GM08714 (cell line): ENCODE measurements at regions not wholly inside any gene's neighbourhood (a gene's known extent, or its start where the extent isn't known, plus 50 kb on each side); places are given as distances from the start of the nearest gene placed in this dataset.

ENCODE experiments used
- H3K4me3 ChIP-seq: fragments of 200-500 bp; sonication (Bioruptor generic); 2 replicates; pipeline ENCODE4 v1.5.1; 2014; ENCODE audit warnings: mild to moderate bottlenecking, low read length, inconsistent platforms
- ZNF274 ChIP-seq: IDR thresholded peaks from 2 replicates; pipeline ENCODE4 v1.6.1; 2012; ENCODE audit warnings: mild to moderate bottlenecking, low read depth, low read length

DNA sequence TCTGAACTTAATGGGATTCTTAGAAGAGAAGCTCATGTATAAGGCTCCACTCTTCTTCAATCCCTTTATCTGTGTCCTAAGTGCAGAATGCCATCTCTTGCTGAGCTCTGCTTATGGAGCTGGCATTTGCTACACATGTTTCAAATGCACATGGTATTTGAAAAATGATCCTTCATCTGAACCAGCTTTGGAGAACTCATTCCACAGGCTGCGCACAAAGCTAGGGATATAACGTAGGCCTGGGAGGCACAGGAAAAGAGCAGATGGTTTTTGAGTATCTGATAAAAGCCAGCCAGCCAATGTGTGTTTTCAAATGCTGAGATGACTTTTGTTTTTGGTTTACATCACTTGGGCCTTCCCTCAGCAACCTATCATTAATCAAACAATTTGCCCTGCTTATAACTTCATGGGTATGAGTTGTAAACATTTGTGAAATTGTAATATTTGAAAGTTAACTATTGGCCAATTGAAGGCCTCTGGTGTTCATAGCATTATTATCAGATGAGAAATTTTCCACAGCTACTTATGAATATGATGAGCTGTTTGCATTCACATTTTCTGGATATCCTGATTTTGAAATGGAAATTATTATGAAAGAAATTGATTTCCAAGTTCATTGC is 729.0 kb downstream of the FGF9 start:
- TF ChIP-seq ZNF274 = no peak
- no peak overlapping the region for H3K4me3 ChIP-seq

DNA sequence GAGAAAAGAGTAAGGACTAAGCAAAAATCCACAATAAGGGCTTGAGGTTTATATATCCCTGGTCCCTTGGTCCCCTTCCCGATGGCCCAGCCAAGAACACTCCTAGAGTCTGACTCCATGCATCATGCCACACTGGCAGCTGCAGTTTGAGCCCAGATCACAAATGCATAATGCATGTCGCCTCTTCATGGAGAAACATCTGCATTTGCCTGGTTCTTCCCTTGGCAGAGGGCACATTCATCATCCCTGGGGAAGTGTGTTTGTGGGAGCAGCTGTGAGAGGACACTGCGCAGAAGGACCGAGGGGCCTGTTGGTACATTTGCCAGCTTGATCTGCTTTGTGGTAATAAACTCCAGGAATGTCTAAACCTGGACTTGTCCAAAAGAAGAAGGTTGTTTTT is 731.8 kb downstream of the FGF9 start:
- no peak for TF ChIP-seq ZNF274
- H3K4me3 ChIP-seq = no peak overlapping the region

DNA sequence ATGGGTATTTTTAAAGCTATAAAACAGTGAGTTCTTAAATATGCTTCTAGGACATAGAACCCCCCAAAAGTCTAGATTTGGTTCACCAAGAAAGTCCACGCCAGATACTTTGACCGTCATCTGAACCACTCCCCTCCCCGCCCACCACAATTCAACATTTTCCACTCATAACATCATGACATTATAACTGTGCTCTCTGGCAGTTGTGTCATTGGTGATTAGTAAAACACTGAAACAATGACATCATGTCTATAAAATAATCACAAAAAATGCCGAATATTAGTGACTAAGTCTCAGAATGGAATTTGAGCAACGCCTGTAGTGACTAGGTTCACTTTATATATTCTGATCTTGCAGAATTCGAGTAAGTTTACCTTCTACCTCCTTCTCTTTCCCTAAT is 732.3 kb downstream of the FGF9 start:
- H3K4me3 ChIP-seq = no peak overlapping the region
- no peak for TF ChIP-seq ZNF274

DNA sequence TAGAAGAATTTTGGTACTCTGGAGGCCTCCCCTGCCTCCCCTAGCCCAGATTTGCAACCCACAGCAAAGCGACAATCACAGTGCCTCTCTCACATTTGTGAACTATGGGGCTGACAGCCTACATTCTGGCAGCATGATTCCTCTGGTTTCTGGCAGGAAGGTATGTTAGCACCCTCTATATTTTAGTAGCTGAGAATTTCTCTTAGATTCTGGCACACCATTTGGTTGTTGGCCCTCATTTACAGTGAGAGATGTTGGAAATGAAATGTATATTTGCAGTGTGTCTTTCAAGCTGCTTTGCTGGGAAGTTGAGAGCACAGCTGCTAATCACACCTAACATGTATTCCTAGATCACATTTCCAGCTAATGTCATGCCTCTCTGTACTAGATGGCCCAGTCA is 735.0 kb downstream of the FGF9 start:
- H3K4me3 ChIP-seq = no peak overlapping the region
- TF ChIP-seq ZNF274 = no peak

DNA sequence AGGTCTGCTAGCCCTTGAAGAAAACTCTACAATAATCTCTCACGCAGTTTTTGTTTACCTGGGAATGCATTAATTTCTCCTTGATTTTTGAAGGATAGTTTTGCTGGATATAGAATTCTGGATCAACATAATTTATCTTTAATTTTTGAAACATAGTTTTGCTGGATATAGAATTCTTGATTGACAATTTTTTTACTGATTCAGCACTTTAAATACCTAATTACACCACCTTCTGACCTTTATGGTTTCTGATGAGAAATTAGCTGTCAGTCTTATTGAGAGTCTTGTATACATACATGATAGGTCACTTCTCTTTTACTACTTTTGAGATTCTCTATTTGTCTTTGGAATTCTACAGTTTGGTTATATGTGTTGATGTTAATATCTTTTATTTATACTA is 741.6 kb downstream of the FGF9 start:
- H3K4me3 ChIP-seq = no peak overlapping the region
- no peak for TF ChIP-seq ZNF274

DNA sequence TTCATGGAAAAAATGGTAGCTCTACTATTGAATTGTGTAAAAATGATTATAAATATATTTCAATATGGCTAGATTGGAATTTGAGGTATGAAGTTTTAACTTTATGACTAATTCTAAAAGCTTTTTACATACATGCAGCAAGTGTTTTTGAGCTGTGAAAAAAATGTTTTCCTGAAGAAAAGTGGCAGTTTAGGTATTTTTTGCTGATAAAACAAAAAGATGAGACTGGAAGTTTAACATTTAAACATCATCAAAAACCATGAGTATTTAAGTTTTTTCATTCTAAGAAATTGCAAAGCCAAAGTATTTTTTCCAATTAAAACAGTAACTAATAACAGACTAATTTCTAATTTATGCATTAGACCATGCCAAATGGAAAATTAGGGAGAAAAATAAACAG is 751.1 kb downstream of the FGF9 start:
- H3K4me3 ChIP-seq = no peak overlapping the region
- no peak for TF ChIP-seq ZNF274

DNA sequence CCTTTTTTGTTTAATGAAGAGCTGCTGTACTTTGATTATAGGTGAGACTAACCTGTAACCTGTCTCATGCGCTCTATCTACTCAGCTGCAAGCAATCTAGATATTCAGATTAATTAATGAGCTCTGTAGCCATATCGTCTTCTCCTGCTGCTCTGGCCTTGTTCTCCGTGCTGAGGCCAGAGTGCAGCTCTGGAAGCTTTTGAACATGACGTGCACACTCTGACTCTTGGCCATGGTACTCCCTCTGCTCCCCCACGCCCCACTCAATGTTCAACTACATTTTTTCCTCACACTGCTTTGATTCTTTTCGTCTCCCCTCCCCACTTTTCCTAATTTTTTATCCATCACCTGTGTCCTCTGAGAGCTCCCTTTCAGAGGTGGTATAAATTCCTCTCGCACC is 751.8 kb downstream of the FGF9 start:
- H3K4me3 ChIP-seq = no peak overlapping the region

DNA sequence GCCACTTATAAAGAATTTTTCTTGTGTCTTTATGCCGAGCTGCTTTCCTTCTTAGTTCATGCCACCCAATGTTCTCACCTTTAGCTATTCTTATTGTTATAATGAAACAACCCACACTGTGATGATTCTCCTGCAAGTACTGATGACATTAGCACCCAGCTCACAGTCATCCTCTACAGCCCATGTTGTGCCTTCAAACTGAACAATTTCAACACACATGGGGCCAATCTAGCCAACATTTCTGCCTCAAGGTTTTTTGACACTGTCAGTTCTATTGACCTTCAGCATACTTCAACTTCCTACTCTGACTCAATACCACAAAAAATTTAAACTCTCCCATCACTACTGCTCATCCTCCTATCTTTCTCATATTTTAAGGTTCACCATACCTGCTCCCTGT is 752.4 kb downstream of the FGF9 start:
- TF ChIP-seq ZNF274 = no peak

More for the DNA sequence above, 751.8 kb downstream of the FGF9 start:
- no peak for TF ChIP-seq ZNF274

DNA sequence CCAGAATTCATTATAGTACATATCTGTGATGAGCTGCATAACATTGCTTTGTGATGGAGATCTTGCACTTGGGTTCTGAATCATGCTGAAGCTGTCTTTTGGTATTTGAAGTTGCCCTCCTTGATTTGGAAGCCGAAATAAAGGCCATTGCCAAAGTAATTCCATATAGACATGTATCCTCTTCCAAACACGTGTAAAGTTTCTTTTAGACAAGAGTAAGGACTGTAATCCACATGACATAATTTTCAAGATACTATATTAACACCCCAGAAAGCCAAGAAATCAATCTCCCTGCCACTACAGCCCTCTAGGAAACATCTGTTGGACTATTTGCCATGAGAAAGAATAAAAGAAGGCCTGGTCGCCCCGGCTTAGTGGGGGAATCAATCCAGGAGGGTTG is 754.2 kb downstream of the FGF9 start:
- H3K4me3 ChIP-seq = no peak overlapping the region
- no peak for TF ChIP-seq ZNF274

More for the DNA sequence above, 752.4 kb downstream of the FGF9 start:
- no peak overlapping the region for H3K4me3 ChIP-seq

DNA sequence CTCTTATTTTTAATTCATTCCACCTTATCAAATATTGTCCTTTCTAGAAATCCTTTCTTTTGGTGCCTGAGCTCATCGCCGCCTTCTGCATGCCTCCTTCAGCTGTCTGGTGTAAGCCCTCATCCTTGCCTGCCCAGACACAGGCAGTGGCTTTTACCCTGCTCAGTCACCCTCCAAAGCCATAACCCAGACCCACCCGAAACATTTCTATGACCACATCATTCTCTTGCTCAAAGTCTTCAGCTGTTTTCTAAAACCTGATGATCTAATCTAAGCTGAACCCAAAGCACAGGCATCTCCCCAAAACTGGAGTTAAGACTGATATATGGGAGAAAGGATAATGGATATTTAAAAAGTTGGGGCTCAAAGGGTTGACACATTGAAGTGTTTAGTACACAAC is 753.7 kb upstream of the SGCG start:
- TF ChIP-seq ZNF274 = no peak

DNA sequence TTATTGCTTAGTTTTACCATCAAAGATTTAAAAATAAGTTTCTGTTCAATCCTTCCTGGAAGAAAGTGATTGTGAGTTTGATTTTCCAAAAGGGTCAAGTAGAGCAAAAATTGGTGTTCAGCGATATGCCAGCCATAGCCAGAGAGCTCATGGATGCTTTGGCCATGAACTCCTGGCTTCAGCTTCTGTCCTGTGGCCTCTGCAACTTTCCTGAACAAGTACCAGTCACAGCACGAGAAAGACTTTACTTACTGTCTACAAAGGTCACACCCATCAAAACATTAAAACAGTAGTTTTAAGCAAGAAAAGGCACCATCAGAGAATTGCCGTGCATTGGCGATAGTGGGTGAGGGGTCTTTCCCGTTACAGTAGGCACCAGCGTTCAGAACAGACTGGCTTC is 753.0 kb upstream of the SGCG start:
- no peak overlapping the region for H3K4me3 ChIP-seq
- TF ChIP-seq ZNF274 = no peak

More for the DNA sequence above, 753.7 kb upstream of the SGCG start:
- H3K4me3 ChIP-seq = no peak overlapping the region

DNA sequence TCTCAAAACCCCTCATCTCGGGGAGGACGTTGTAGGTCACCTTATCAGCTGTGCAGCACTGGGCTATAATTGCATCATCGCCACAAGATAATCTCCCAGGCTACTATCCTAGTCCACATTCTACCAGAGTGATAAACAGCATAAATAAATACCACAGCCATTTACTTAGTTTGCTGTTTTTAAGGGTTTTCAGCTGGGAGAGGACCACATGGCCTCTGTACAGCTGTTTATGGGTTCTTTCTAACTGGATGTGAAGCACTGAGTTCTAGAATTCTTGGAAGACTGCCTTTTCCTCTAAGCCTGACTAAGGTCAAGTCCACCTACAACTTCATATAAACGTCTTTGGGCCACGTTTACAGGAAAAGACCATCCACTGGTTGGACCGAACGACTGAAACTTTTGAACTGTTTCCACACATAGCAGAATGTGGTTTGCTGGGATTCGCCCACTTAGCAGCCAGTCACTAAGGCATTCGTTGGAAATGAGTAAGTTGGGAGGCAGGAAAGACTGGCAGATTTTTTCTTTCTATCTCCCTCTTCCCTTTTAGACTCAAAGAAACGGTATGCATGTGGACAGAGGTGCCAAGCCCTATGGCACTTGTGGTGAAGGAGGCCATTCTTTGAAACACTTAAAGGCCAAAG is 752.5 kb upstream of the SGCG start:
- H3K4me3 ChIP-seq = no peak overlapping the region
- no peak for TF ChIP-seq ZNF274

DNA sequence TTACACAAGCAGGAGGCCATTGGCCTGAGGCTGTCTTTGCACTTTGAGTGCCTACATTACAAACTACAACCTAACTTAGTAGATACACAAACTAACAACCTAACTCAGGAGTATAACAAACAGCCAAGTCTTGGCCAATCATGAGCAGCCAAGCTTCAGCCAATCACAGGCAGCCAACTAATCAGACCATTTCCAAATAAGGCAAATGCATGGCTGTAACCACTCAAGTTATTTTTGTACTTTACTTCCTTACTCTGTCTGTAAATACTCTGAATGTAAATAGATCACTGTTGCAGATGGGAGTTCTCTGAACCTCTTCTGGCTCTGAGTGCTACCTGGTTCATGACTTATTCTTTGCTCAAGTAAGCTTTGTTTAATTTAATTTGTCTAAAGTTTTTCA is 748.1 kb upstream of the SGCG start:
- no peak for TF ChIP-seq ZNF274
- H3K4me3 ChIP-seq = no peak overlapping the region

DNA sequence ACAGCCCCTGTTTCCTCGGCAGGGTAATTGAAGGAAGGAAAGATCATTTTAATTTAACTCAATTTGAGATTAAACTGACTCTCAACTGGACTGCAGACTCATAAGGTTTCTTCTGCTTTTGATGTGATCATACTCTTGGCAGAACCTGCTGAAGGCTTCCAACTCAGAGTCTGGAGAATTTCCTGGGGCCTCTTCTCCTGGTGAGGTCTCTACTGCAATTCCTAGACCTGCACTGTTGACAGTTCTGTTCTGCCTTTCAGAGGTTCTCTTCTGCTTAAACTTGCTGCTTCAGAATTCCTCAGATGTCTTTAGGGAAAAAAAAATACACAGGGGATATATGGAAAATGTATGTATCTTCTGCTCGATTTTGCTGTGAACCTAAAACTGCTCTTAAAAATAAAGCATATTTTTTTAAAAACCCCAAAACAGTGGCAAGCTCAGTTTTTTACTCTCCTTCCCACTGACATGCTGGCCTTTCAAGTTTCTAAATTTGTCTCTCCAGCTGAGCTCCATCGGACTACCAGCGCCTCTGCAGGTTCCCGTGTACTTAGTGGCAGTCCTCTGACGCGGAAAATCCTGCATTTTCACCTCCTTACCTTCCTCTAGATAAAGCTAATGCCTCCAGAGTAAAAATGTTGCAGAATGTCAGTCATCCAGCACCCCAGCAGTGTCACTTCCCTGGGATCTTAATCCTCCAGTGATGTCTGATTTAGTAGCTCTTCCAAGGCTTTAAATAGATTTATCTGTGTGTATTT is 733.5 kb upstream of the SGCG start:
- TF ChIP-seq ZNF274 = no peak
- H3K4me3 ChIP-seq = no peak overlapping the region

DNA sequence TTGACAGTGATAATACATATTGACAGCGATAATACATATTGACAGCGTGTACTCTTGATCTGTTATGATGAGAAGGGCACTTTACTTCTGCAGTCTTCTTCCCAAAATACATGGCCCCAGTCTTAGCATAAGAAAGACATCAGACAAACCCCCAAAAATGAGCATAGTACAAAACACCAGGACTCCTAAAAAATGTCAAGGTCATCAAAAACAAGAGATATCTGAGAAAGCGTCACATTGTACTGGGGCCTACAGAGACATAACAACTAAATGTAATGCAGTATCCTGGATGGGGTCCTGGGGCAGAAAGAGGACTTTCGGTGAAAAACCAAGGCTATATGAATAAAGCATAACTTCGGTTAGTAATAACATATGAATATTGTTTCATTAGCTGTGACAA is 731.5 kb upstream of the SGCG start:
- no peak for TF ChIP-seq ZNF274
- H3K4me3 ChIP-seq = no peak overlapping the region
